ENCODE measurements at regions not wholly inside any gene's neighbourhood (a gene's known extent, or its start where the extent isn't known, plus 50 kb on each side); places are given as distances from the start of the nearest gene placed in this dataset.

DNA sequence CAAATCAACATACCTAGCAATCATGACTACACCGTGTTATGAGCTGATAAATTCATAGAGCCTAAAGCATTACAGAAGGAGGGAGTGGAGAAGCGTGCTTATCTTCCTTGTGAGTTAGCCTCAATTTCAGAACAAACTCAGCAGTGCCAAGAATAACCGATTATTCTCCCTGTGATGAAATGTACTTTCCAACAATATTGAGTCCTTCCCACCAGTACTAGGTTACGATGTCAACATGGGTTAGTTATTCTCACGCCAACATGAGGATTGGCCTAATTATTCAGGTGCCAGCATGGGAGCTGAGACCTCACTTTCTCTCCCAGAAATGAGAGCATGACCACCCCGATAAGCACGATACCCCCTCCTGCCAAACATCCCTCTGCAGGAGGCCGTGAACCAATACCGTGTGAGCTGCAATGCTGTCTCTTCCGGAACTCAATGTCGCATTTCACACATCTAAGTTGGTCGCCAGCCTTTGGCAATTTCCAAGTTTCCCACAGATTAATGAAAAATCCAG lies 193.7 kb downstream of the ENC1 start (continued):
- TF ChIP-seq, protein P1, sequence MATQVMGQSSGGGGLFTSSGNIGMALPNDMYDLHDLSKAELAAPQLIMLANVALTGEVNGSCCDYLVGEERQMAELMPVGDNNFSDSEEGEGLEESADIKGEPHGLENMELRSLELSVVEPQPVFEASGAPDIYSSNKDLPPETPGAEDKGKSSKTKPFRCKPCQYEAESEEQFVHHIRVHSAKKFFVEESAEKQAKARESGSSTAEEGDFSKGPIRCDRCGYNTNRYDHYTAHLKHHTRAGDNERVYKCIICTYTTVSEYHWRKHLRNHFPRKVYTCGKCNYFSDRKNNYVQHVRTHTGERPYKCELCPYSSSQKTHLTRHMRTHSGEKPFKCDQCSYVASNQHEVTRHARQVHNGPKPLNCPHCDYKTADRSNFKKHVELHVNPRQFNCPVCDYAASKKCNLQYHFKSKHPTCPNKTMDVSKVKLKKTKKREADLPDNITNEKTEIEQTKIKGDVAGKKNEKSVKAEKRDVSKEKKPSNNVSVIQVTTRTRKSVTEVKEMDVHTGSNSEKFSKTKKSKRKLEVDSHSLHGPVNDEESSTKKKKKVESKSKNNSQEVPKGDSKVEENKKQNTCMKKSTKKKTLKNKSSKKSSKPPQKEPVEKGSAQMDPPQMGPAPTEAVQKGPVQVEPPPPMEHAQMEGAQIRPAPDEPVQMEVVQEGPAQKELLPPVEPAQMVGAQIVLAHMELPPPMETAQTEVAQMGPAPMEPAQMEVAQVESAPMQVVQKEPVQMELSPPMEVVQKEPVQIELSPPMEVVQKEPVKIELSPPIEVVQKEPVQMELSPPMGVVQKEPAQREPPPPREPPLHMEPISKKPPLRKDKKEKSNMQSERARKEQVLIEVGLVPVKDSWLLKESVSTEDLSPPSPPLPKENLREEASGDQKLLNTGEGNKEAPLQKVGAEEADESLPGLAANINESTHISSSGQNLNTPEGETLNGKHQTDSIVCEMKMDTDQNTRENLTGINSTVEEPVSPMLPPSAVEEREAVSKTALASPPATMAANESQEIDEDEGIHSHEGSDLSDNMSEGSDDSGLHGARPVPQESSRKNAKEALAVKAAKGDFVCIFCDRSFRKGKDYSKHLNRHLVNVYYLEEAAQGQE (IDR thresholded peaks at IDR 0.05; ENCODE audit: borderline replicate concordance), result no peak
- TF ChIP-seq EP300 (conservative IDR thresholded peaks at IDR 0.05; ENCODE audit: poor library complexity, severe bottlenecking) (no peak), POLR2AphosphoS5 (IDR thresholded peaks at IDR 0.05) (no peak)

DNA sequence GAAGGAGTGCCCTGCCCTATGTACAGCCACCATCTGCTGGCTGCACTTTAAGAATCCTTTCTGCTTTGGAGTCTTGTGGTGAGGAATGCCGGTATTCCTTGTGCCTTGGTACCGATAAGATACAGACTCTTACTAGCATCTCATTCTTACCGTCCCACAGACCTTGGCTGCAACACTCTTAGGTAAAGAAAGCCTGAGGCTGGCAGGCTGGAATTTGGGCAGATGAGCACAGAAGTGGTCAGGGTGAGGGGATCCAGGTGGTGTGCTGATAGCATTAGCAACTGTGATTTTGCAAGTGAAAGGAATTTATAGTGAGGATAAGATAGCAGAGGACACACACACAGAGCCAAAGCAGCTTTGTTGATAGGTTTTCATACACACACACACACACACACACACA lies 198.1 kb downstream of the ENC1 start:
- Histone ChIP-seq H3K36me3 (ENCODE audit: insufficient read depth, low read length) (no peaks in the 10 kb centered on the region), H3K79me2 (replicated peaks; ENCODE audit: insufficient read depth, low read length) (no peaks in the 10 kb centered on the region), H3K9me3 (ENCODE audit: low read length) (no peaks in the 10 kb centered on the region), H3K4me2 (ENCODE audit: low read length) (no peak overlapping the region), H3K27ac (ENCODE audit: low read length) (no peak overlapping the region), H3K9ac (ENCODE audit: low read length) (no peak overlapping the region), H2AFZ (ENCODE audit: low read depth, low read length) (no peak overlapping the region), H3K4me3 (ENCODE audit: low read length) (no peak overlapping the region), H3K9me2 (ENCODE audit: insufficient read depth, low read length) (no peaks in the 10 kb centered on the region), H3F3A (ENCODE audit: insufficient read depth, low read length, poor library complexity, severe bottlenecking) (no peaks in the 10 kb centered on the region), H3K27me3 (ENCODE audit: insufficient read depth, low read depth, low read length) (no peaks in the 10 kb centered on the region), H4K20me1 (ENCODE audit: insufficient read depth) (no peaks in the 10 kb centered on the region)
- no peak for TF ChIP-seq EZH2 (IDR thresholded peaks at IDR 0.05; ENCODE audit: borderline replicate concordance, insufficient read depth, low read length, poor library complexity, severe bottlenecking)

DNA sequence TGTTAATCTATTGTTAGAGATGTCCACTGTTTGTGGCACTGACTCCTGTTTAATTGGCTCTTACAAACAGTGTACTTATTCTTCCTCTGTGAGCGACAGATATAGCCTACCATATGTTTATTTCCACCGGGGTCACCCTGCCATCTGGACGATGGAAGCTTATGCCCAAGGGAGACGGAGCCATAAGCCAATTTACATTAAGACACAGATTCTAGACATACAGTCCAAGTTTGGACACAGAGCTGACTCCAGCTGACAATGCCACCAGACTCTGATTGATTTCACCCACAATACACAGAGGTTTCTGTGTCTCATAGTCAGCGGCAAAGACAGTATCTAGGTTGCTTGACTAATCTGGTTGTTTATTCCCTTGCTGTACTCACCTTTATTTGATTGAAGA lies 198.9 kb downstream of the ENC1 start:
- Histone ChIP-seq H3K9ac (ENCODE audit: low read length) (no peak overlapping the region), H3K9me2 (ENCODE audit: insufficient read depth, low read length) (no peaks in the 10 kb centered on the region), H3K79me2 (replicated peaks; ENCODE audit: insufficient read depth, low read length) (no peaks in the 10 kb centered on the region), H2AFZ (ENCODE audit: low read depth, low read length) (no peak overlapping the region), H3K27me3 (ENCODE audit: insufficient read depth, low read depth, low read length) (no peaks in the 10 kb centered on the region), H3F3A (ENCODE audit: insufficient read depth, low read length, poor library complexity, severe bottlenecking) (no peaks in the 10 kb centered on the region), H3K9me3 (ENCODE audit: low read length) (no peaks in the 10 kb centered on the region), H3K4me2 (ENCODE audit: low read length) (no peak overlapping the region), H3K36me3 (ENCODE audit: insufficient read depth, low read length) (no peaks in the 10 kb centered on the region), H3K4me3 (ENCODE audit: low read length) (no peak overlapping the region), H4K20me1 (ENCODE audit: insufficient read depth) (no peaks in the 10 kb centered on the region), H3K27ac (ENCODE audit: low read length) (no peak overlapping the region)
- no peak for TF ChIP-seq MXI1 (conservative IDR thresholded peaks at IDR 0.05; ENCODE audit: poor library complexity, severe bottlenecking)
- TF ChIP-seq, protein P2, sequence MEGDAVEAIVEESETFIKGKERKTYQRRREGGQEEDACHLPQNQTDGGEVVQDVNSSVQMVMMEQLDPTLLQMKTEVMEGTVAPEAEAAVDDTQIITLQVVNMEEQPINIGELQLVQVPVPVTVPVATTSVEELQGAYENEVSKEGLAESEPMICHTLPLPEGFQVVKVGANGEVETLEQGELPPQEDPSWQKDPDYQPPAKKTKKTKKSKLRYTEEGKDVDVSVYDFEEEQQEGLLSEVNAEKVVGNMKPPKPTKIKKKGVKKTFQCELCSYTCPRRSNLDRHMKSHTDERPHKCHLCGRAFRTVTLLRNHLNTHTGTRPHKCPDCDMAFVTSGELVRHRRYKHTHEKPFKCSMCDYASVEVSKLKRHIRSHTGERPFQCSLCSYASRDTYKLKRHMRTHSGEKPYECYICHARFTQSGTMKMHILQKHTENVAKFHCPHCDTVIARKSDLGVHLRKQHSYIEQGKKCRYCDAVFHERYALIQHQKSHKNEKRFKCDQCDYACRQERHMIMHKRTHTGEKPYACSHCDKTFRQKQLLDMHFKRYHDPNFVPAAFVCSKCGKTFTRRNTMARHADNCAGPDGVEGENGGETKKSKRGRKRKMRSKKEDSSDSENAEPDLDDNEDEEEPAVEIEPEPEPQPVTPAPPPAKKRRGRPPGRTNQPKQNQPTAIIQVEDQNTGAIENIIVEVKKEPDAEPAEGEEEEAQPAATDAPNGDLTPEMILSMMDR (IDR thresholded peaks at IDR 0.05; ENCODE audit: poor library complexity, severe bottlenecking), result no peak
- TF ChIP-seq SMC3 (conservative IDR thresholded peaks at IDR 0.05; ENCODE audit: poor library complexity), result no peak
- no peak for TF ChIP-seq EP300 (conservative IDR thresholded peaks at IDR 0.05; ENCODE audit: poor library complexity, severe bottlenecking)
- TF ChIP-seq, protein P1 (IDR thresholded peaks at IDR 0.05; ENCODE audit: borderline replicate concordance), result no peak
- no peak for TF ChIP-seq EZH2 (IDR thresholded peaks at IDR 0.05; ENCODE audit: borderline replicate concordance, insufficient read depth, low read length, poor library complexity, severe bottlenecking)
- TF ChIP-seq TAF1 (IDR thresholded peaks at IDR 0.05; ENCODE audit: low read depth), result no peak
- TF ChIP-seq RAD21 (conservative IDR thresholded peaks at IDR 0.05), result no peak
